GM04503 (cell line): ENCODE measurements at regions not wholly inside any gene's neighbourhood (a gene's known extent, or its start where the extent isn't known, plus 50 kb on each side); places are given as distances from the start of the nearest gene placed in this dataset.

ENCODE experiments used
- DNase-seq: peaks from one replicate; pipeline ENCODE4 v3.0.0-alpha.2; 2012; ENCODE audit warnings: low read depth

DNA sequence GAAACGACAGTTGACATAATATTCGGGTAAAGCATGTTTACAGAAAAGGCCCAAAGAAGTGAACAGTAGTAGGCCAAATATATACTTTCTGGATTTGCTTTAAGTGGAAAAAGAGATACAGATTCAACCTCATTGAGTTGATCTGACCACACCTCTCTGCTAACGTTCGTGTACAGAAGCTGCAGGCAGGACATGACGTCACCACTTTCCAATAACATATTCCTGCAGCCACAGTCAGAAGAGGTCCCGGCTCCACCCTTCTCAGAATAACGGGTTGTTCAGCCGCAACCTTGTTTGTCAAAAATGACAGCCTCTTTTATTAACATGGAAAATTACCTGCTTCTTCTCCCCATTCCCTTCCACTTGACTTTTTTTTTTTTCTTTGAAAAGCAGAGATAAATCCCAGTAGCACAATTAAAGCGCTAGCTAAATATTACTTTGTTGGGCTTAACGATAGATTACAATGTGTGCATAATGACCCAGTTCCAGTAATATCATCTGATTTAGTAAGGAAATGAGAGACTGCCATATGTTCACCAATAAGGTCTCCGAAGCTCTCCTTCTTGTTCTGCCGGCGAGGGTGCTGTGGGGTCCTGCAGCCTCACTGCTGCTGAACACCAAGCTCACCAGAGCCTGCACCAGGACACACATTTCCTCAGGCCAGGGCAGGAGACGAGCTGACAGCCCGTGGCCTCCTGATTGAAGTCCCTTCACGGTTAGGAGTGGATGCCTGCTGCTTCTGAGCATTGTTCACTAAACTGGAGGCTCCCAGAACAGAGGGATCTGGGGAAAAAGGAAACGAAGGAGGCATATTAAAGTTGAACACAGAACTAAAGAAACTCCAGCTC lies 451.0 kb upstream of the SALL3 start:
- DNase-seq: no peak

DNA sequence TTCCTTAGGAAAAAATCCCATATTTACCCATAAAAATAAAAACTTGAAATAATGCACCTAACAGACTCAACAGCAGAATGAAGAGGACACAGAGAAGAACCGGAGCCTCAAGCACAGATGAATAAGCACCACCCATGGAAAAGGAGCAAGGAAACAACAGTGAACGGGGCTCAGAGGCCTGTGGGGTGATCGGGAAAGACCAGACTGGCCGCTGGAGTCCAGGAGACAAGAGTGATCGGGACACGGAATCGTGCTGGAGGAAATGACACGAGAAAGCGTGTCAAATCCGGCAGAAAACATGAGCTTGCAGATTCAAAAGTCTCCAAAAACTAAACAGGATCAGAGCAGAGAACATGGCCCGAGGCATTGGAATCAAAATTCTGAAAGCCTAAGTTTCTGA lies 448.0 kb upstream of the SALL3 start:
- no peak for DNase-seq

DNA sequence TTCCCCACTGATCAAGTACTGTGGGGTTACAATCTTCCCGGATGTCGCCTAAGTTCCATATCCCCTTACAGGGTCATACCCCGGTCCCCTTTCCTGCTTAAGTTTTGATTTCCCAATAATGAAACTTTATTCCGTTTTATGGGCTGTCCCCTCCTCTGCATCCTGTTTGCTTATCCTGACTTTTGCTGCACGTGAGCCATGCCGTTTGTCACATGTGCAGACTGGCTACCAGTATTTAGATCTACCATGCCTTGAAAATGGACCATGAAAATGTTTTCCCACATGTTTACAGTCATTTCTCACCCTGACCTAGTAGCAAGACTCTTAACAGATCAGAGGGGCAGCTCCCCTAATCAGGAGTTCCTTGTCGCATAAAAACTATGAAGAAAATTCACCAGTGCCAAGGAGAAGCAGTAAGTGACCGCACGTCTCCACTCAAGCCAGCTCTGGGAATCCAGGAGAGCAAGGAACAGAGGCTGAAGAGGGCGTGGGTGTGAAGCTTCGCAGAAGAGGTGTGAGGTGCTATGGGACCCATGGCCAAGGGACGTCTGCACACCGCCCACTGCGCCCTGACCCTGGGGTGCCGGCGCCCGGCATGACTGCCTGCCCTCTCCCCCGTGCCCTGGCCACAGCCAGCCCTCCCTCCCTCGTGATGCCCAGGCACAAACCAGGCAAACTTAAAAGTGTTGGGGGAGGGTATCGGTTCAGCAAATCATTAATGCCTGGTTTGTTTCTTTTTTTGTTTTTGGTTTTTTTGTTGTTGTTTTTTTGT lies 440.8 kb upstream of the SALL3 start:
- no peak for DNase-seq

DNA sequence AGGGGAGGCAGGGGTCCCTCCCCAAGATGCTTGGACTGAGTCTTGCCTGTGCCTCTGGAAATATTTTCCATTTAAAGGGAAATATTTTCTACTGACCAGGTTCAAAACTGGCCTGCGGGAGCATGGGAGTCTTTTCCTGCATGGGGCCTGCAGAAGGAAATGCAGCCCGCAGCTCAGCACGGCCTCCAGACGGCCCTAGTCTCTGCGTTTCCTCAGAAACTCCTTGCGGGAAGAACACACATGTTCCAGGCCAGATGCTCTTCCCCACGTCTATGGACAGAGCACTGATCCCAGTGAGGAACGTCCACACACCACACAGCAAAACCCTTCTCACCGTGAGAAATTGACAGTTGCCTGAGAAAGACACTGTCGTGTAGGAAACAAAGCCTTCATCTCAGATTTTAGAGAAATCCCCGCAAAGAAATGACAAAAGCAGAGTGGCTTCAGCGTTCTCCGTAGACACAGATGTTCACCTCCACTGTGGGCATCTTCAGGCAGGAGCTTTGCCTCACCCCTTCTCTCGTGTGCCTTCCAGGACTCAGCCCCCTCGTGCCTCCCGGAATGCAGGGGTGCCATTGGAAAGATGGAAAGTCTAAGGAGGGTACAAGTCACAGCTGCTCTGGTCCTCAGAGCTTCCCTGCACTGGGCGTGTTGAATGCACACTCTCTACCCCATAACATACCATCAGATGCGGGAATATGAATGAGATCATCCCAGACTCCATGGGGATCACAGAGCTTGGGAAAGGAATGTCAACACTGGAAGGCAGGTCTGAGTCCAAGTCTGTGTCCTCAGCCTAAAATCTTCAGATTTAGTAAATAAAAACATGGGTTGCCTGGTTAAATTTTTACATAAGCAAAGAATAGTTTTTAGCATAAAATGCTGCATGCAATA lies 438.7 kb upstream of the SALL3 start:
- no peak for DNase-seq

DNA sequence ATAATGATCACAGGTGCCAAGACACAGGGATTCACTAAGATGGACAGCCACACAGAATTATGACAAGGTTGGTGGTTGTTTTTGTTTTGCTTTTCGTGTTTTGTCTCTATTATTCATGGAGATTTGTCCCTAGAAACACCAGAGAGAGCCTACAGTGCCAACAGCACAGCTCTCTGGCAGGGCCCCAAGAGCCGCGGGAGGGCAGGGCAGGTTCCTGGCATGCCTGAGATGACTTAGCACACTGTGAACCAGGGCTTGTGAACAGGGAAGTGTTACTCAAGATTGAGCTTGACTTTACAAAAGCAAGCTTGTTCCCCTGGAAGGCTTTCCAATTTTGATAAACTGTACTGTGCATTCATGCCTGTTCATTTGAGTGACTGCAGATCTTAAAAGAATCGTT lies 437.4 kb upstream of the SALL3 start:
- no peak for DNase-seq

DNA sequence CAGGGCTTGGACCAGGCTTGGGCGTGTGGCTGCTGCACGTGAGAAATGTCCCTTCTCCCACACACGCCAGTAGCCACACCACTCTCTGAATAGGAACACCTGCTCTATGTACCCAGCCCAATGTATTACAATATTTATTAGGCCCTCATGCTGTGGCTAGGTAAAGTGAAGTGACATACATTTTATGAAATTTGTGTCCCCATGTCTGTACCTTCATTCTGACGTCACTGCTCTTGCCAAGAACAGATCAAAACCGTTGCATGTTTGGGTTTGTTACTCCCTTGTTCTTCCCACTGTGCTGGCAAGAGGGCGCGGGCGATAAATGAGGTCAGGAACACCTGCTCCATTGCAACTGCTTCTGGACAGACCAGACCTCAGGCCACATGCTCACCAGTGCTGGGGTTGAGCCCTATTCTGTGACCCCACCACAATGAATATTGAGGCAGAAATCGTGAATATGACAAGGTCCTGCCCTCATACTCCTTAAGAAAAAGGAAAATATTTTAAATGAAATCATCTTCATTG lies 436.4 kb upstream of the SALL3 start:
- DNase-seq: no peak

DNA sequence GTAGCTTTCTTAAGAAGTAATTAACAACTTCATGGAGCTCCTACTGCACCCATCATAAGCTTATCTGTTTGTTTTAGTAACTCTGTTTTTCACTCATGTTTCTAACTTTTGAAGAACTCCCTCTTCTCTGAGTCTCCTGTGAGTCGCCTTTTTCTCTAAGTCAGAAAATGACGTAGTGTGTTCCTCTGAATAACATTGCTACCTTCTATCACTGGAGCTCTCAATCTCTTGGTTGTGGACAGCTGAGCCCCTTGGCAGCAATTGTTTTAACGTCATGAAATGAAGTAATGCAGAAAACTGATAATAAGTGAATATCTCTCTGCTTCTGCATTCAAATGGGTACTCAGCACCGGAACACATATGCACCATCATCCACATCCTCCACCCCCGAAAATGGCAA lies 433.3 kb upstream of the SALL3 start:
- no peak for DNase-seq

DNA sequence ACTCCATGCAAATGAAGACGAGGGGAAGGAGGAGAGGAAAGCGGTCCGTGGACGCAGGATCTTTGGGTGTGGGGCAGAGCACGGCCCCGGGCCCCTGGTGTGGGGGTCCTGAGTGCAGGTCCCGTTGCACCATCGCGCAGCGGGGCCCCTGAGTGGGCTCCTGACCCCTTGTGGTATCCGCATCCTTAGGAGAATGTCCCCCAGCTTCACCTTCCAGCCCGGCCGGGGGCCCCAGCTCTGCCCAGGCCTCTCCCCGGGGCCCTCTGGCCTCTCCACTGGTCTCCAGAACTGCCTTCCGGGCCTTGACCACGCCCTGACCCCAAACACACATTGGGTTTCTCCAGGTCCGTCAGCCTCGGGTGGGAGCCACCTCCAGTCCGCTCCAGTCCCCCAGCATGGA lies 431.8 kb upstream of the SALL3 start:
- DNase-seq: no peak

DNA sequence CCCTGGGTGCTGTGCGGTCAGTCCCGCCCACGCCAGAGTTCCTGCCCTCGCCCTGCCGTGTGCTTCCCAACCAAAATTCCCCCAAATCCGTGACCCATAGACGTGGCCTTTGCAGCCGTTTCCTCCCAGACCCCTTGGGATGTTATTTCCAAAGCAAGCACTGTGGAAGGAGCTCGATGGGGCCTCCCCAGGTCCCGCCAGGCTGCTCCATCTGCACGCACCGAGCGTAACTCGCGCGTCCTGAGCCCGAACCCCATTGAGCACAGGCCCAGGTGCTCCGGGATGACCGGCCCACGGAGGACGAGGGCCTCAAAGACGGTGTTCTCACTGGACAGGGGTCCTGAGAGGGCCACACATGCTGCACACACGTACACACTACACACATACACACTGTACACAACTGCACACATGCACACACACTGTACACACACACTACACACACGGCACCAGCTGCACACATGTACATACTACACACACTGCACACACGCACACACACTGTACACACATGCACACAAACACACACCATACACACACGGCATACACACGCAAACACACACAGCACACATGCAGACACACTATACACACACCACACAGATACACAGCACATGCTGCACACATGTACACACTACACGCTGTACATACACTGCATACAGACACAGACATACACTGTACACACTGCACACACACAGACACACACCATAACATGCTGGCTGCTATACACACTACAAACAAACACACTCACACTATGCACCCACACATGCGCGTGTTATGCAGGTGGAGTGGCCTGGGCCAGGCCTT lies 431.2 kb upstream of the SALL3 start:
- no peak for DNase-seq

DNA sequence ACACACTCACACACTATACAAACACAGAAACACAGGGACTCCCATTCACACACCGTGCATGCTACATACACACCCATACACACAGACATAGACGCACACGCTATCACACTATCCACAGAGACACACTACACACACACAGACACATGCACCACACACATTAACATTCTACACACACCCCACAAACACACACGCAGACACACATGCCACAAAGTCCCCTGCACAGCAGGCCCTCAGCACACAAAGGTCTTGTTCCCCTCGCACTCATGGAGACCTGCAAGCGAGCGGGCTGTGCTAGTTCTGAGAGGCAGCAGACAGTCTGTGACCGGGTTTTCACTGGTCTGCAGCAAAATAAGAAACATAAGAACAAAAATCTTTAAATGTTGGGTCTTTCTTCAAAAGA lies 429.6 kb upstream of the SALL3 start:
- no peak for DNase-seq

DNA sequence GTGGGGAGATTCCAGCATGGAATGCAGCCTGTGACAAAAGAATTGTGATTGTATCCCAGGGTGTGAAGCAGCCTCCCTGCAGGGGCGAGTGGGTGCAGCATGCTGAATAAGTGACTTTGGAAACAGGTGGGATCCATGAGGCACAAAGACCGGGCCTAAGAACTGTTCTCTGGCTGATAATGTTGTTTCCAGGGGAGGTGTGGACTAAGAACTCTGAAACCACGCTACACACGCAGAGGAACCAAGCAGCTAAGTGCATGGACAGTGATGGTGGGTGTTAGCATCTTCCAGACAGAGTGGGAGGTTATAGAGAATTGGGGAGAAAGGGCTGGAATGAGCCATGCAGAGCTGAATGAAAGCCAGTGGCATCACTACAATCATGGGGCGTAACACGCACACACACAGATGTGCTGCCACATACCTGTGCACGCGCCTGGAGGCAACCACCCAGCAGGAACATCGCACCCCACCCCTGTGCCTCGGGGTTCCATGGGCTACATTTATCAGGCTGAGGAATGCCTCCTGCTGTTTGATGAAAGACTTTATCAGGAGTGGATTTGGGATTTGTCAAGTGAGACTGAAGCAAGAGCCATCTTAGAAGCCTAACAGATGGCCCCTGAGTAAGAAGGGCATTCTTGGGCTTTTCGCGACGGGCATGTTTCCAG lies 424.5 kb upstream of the SALL3 start:
- DNase-seq: no peak

DNA sequence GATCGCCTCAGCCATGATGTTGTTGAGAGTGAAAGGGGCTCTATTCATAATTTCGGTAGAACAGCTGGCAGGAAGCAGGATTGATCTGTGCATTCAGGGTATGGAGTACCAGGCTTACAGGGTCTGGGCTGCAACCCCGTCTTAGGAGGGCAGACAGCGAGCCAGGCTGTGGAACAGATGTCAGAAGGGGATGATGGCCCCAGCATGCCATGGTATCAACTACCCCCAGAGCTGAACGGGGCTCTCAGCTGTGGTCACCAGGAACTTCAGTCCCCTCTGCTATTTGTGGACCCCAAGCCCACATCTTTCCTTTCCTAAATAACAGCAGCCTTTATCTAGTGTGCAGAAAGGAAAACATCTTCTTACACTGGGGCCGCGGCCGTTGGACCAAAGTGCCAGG lies 422.2 kb upstream of the SALL3 start:
- DNase-seq: no peak

DNA sequence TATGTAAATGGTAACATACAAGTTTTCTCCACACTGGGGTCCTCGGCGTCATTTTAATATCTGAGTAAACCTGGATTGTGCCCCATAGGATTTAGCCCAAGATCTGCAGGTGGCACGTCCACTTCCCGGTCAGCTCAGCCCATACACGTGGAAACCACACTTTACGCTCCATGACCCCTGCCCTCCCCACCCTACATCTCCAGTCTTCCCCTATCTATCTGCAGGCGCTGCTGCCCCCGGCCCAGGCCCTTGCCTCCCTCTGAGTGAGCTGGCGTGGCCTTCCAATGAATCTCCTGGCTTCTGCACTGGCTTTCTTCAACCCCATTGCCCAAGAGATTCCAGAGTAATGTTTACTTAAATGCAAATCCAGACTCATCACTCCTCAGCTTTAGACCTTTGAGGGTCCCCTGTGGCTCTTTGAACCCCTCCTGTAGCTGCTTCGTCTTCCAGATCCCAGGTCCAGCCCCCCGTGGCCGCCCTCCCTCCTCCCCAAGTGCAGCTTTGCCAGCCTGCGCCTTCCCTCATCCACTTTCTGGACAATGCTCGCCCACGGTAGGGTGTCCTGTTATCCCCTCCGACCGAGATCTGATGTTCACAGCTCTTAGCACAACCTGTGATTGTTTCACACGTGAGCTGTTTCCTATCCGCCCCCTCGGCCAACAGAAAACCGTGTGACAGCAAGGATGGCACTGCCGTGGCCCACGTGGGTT lies 421.4 kb upstream of the SALL3 start:
- DNase-seq: no peak

DNA sequence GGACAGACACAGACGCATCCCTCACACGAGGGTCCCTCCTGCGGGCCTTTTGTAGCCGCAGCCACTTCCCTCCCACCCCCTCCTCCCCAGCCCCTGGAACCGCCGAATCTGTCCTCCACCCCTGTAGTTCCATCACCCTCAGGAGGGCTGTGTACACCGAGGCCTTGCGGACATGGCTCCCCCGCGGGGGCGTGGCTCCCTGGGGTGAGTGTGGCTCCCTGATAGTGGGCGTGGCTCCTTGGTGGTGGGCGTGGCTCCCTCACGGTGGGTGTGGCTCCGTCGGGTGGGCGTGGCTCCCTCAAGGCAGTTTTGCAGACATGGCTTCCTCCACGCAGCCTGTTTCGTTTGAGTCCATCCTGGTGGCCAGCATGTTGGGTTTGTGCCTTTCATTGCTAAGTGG lies 420.7 kb upstream of the SALL3 start:
- DNase-seq: no peak

DNA sequence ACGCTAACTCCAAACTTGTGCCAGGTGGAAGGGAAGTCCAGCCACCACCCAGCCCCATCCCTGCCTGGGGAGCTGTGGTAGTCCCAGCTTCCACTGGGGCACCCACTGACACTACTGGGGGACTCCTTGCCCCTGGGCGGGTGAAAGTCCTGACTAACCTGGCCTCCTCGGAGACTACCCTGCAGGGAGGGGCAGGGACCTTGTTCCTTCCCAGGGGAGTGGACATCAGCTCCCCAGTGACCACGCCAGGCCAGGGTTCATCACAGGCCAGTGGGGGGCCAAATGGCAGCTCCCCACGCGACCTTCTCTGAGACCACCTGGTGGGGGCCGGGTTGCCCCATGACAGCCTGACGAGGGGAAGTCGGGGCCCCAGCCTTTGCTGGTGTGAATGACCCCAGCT lies 420.0 kb upstream of the SALL3 start:
- no peak for DNase-seq

DNA sequence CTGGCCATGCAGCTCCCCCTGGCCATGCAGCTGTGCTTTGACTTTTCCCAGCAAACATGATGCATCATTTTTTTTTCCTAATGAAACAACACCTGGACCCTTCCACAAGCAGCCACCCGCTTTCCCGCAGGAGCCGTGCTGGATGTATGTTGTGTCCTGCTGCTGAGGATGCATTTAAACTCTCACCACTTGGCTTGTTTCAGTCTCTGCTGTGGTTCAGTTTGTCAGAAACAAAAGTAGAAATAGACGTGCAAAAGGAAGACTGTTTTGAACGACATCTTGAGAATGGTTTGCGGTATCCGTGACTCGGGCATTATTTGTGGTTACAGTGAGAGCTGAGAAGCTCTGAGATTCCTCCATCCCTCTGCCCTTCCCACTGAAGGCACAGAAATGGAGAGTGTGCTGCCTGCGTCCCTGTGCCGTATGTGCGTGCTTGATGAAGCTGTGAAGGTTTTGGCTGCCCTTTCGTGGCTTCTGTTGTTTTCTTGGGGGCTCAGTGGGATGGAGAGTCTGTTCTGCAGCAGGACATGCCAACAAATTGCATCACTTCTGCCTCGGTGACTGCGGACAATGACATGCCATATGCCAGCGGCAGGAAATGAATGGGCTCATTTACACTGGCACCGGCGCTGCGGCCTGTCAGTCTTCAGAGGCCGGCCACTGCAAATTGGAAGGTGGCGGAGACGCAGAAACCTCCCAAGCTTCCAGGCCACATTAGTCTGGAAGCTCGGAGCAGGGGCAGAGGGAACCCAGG lies 417.7 kb upstream of the SALL3 start:
- DNase-seq: no peak

DNA sequence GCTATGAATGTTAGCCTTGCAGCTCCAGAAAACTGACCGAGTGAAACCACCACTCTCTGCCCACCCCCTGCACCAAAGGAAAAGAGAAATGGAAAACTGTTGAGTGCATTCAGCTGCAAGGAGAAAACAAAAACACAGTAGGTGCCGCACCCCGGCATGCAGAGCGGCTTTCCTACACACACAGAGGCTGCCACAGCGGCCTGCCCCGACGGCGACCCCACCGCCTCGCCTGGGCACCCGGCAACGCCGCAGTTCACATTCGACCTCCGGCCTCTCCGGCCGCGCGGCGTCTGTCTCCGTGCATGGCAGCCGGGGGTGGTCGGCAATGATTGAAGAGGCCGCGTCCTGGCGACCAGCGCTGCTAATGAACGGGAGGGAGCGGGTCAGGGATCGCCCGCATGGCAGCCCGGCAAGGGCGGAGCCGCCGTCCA lies 417.1 kb upstream of the SALL3 start:
- DNase-seq: no peak

DNA sequence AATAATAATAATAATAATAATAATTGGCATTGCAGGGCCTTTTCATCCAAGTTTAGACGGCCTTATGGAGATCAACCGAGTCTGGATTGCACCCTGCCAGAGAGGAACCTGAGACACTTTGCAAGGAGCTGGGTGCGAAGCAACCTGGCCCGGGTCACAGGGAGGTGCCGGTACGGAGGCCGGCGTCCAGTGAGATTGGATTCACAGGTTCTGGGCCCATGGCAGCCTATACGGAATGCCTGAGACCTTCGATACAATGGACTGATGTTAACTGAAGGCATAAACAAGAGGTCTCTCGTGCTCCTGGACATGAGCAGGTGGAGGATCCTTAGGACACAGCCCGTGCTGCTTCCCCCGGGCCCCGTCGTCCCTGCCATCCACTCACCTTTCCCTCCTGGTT lies 416.5 kb upstream of the SALL3 start:
- no peak for DNase-seq

DNA sequence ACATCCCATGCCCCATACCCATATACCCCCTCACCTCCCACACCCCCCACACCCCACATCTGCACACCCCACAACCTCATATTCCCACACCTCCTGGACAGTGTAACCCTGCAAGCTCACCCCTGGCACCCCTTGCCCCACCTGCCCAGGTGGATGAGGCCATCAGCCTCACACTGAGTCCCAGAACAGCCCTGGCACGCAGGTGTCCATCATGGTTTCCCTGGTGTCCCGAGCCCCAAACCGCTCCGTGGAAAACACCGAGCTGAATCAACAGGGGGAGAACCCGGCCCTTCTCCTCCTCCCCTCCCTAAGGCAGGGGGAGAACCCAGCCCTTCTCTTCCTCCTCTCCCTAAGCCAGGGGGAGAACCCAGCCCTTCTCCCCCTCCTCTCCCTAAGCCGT lies 415.6 kb upstream of the SALL3 start:
- DNase-seq: no peak

DNA sequence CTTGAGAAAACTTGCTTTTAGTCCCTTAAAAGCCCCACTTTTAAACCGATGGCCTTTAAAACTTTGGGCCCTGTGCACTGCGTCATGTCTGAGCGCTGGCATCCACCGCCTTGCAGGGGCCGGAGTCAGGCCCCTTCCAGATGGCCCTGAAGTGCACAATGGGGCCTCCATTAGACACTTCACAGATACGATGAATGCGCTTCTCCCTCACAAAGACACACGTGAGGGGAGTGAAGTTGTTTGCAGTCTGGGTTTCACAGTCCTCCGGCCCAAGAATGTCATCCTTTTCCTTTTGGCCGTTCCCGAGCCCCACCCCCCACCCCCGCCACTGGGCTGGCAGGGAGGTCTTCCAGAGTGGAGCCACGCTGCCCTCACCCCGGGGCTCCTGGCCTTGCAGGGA lies 415.1 kb upstream of the SALL3 start:
- no peak for DNase-seq
